Panc1 (cell line): ENCODE measurements at regions not wholly inside any gene's neighbourhood (a gene's known extent, or its start where the extent isn't known, plus 50 kb on each side); places are given as distances from the start of the nearest gene placed in this dataset.

Source experiments
- POLR2AphosphoS5 ChIP-seq: IDR thresholded peaks from 2 replicates; pipeline ENCODE4 v1.6.1; 2012; ENCODE audit warnings: mild to moderate bottlenecking, low read depth, low read length, moderate library complexity
- SIN3A ChIP-seq: IDR thresholded peaks from 2 replicates; pipeline ENCODE4 v1.6.1; 2012; ENCODE audit warnings: low read depth, mild to moderate bottlenecking, low read length, moderate library complexity, borderline replicate concordance; ENCODE audit not compliant: insufficient read depth
- TCF7L2 ChIP-seq: IDR thresholded peaks from 2 replicates; pipeline ENCODE4 v1.6.1; 2011; ENCODE audit warnings: mild to moderate bottlenecking, low read depth, low read length, inconsistent platforms
- TF ChIP-seq, protein P1 (sequence below): fragments of 450-650 bp; IDR thresholded peaks from 2 replicates; pipeline ENCODE4 v1.5.1; 2017; ENCODE audit warnings: mild to moderate bottlenecking

DNA sequence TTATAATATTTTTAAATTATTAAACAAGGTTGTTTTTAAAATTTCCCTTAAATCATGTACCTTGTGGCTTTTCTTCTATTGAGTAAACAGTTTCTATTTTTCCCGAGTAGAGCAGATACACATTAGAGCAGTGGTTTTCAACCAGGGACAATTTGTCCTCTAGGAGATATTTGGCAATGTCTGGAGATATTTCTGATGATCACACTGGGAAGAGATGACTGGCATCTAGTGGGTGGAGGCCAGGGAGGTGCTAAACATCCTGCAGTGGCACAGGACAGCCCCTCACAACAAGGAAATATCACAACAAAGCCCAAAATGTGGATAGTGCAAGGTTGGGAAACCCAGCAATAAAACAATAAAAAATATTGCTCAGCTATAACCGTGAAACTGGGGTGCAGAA, 113.0 kb upstream of the PTPRG start:
- TF ChIP-seq, protein P1, sequence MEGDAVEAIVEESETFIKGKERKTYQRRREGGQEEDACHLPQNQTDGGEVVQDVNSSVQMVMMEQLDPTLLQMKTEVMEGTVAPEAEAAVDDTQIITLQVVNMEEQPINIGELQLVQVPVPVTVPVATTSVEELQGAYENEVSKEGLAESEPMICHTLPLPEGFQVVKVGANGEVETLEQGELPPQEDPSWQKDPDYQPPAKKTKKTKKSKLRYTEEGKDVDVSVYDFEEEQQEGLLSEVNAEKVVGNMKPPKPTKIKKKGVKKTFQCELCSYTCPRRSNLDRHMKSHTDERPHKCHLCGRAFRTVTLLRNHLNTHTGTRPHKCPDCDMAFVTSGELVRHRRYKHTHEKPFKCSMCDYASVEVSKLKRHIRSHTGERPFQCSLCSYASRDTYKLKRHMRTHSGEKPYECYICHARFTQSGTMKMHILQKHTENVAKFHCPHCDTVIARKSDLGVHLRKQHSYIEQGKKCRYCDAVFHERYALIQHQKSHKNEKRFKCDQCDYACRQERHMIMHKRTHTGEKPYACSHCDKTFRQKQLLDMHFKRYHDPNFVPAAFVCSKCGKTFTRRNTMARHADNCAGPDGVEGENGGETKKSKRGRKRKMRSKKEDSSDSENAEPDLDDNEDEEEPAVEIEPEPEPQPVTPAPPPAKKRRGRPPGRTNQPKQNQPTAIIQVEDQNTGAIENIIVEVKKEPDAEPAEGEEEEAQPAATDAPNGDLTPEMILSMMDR, result no peak
- TF ChIP-seq POLR2AphosphoS5 (no peak), SIN3A (no peak), TCF7L2 (no peak)
